Nephron (organoid): ENCODE measurements at regions not wholly inside any gene's neighbourhood (a gene's known extent, or its start where the extent isn't known, plus 50 kb on each side); places are given as distances from the start of the nearest gene placed in this dataset.

Experiments
- H3K27ac Mint-ChIP-seq, 3 experiments: 2 replicates each; pipeline ENCODE4 v1.8.0; 2020; ENCODE audit warnings: mixed read lengths in 3 of 3, mild to moderate bottlenecking in 2 of 3, moderate library complexity in 1 of 3
- H3K27me3 Mint-ChIP-seq: 2 replicates; pipeline ENCODE4 v1.8.0; 2021; ENCODE audit warnings: low read depth, mild to moderate bottlenecking, moderate library complexity, mixed read lengths
- H3K36me3 Mint-ChIP-seq: 2 replicates; pipeline ENCODE4 v1.8.0; 2020; ENCODE audit warnings: low read depth, mixed read lengths
- H3K4me1 Mint-ChIP-seq: 2 replicates; pipeline ENCODE4 v1.8.0; 2020; ENCODE audit warnings: mixed read lengths
- H3K4me3 Mint-ChIP-seq, 3 experiments: 2 replicates each; pipeline ENCODE4 v1.8.0; 2020; ENCODE audit warnings: mild to moderate bottlenecking in 3 of 3, mixed read lengths in 3 of 3, moderate library complexity in 2 of 3
- H3K9me3 Mint-ChIP-seq: 2 replicates; pipeline ENCODE4 v1.8.0; 2020; ENCODE audit warnings: mixed read lengths
- TF ChIP-seq, protein P1 (sequence below), 3 experiments: fragments of 200-600 bp; sonication (generic); IDR thresholded peaks; one replicate each; pipeline ENCODE4 v1.5.0; 2021; ENCODE audit warnings: antibody characterized with exemption in 3 of 3; ENCODE audit not compliant: unreplicated experiment in 3 of 3

DNA sequence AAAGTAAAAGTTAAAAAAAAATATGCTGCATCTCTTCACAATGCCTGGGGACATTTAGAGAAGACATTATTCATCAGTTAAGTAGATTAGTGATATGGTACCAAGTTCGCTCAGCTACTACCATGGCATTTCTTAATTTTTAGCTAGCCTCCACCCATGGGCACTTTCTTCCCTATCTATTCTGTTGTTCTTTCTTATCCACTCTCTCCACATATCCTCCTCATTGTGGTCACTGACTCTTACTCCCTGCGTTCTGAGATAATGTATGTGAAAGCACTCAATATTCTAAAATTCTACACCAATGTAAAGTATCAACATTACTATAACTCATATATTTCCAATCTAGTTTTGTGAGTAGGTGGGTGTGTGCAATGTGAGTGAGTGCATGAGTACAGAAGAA is 609.7 kb upstream of the DAB2 start:
- Mint-ChIP-seq H3K9me3 (no peaks in the 10 kb centered on the region), H3K36me3 (no peaks in the 10 kb centered on the region)
- TF ChIP-seq, protein P1, sequence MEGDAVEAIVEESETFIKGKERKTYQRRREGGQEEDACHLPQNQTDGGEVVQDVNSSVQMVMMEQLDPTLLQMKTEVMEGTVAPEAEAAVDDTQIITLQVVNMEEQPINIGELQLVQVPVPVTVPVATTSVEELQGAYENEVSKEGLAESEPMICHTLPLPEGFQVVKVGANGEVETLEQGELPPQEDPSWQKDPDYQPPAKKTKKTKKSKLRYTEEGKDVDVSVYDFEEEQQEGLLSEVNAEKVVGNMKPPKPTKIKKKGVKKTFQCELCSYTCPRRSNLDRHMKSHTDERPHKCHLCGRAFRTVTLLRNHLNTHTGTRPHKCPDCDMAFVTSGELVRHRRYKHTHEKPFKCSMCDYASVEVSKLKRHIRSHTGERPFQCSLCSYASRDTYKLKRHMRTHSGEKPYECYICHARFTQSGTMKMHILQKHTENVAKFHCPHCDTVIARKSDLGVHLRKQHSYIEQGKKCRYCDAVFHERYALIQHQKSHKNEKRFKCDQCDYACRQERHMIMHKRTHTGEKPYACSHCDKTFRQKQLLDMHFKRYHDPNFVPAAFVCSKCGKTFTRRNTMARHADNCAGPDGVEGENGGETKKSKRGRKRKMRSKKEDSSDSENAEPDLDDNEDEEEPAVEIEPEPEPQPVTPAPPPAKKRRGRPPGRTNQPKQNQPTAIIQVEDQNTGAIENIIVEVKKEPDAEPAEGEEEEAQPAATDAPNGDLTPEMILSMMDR (IDR thresholded peaks at IDR 0.05; ENCODE audit: unreplicated experiment in 3 of 3) = no peak

DNA sequence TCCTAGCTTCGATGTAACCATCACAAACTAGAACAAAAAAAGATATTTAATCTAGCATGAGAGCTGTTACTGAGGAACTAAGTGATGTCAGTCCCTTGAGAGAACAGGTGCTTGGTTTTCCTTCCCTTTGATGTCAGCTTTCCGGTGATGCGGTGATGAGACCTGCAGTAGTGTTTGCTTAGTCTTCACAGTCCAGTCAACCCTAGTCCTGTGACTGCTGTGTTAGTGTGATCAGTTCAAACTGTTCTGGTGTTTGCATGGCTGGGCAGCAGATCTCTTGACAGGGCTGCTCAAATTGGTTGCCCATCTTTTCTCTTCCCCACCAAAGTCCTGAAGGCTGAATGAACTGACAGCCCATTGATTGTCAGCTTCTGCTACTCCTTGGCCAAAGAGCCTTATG is 608.6 kb upstream of the DAB2 start:
- H3K27me3 Mint-ChIP-seq = no peaks in the 10 kb centered on the region
- no peak overlapping the region for H3K4me3 Mint-ChIP-seq
- peaks cover 13% of the 10 kb centered on the region for H3K4me1 Mint-ChIP-seq
- no peaks in the 10 kb centered on the region for H3K9me3 Mint-ChIP-seq
- H3K27ac Mint-ChIP-seq = no peak overlapping the region
- no peaks in the 10 kb centered on the region for H3K36me3 Mint-ChIP-seq
- TF ChIP-seq, protein P1 (IDR thresholded peaks at IDR 0.05; ENCODE audit: unreplicated experiment in 3 of 3) = no peak

More for the DNA sequence above, 609.7 kb upstream of the DAB2 start:
- Mint-ChIP-seq H3K4me1 (peaks cover 13% of the 10 kb centered on the region), H3K27ac (no peak overlapping the region), H3K4me3 (no peak overlapping the region), H3K27me3 (no peaks in the 10 kb centered on the region)

DNA sequence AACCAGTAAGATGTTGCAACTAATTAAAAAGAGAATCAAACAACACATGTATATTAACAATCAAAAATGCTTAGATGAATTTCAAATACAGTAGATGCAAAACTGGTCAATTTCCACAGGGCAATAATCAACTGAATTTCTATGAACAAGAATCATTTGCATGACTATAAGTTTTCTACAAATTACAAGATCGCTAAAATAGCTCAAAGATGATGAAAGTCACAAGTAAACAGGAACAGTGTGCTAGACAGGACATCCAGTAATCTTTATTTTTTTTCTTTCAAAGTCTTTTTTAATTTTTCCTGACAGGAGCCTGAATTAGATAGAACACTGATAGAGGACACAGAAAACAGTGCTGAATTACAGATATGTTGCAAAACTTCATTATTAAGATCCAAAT is 608.2 kb upstream of the DAB2 start:
- TF ChIP-seq, protein P1 (IDR thresholded peaks at IDR 0.05; ENCODE audit: unreplicated experiment in 3 of 3) = no peak
- Mint-ChIP-seq H3K36me3 (no peaks in the 10 kb centered on the region), H3K4me3 (no peak overlapping the region), H3K27ac (no peak overlapping the region), H3K4me1 (peaks cover 13% of the 10 kb centered on the region), H3K9me3 (no peaks in the 10 kb centered on the region), H3K27me3 (no peaks in the 10 kb centered on the region)

DNA sequence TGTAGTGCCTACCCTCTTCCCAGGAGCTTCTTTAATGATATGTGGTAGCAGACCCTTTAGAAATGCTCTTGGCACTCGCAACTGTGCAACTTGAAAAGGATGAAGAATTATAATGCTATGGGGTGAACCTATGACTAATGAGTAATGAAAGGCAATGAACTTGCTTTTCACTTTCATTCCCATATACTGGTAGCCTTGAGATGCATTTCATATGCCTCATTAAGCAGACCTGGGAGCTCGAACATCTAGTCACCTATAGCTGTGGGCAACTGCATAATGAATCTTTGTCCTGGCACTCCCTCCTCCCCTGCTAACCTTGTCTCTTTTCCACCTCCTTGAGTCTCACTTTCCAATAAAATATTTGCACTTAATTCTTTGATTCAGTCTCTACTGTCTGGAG is 605.9 kb upstream of the DAB2 start:
- Mint-ChIP-seq H3K27ac (peak overlapping the region; percentile 4 to 42 (median 36)), H3K36me3 (no peaks in the 10 kb centered on the region), H3K27me3 (no peaks in the 10 kb centered on the region), H3K4me1 (peaks cover 13% of the 10 kb centered on the region), H3K9me3 (no peaks in the 10 kb centered on the region), H3K4me3 (no peak overlapping the region)
- TF ChIP-seq, protein P1 (IDR thresholded peaks at IDR 0.05; ENCODE audit: unreplicated experiment in 3 of 3) = no peak

DNA sequence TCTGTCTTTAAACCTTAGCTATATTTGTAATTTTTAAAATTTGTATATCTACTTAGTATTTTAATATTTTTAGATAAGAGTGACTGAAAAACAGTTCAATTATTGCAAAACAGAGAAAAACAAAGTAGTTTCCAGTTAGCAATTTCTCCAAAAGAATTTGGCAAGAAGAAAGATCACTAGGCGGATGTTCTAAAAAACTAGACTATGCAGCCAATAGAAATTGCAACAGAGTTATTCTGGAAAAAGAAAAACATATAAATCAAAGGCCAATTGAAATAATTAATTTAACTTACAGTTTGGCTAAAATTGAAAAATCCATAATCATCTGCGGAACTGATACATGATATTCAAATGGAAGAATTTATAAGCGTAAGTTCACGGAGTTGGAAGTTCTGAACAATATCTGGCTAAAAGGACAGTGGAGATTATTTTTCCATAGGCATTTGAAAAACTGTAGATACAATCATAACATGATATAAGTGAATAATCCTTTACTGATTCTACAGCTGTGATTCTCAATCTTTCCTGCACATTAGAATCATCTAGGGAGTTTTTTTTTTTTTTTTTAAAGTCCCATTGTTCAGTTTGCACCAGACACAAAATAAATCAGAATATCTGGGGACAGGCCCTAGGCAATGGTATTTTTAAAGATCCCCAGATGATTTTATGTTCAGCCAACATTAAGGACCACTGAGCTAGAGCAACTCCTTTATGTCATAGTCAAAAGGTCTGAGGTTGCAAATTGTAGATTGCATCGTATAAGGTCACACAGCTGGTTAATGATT is 605.1 kb upstream of the DAB2 start:
- Mint-ChIP-seq H3K27ac (peak overlapping the region in 2 of 3 experiments; percentile 4 to 42), H3K27me3 (no peaks in the 10 kb centered on the region), H3K4me3 (no peak overlapping the region), H3K36me3 (no peaks in the 10 kb centered on the region), H3K9me3 (no peaks in the 10 kb centered on the region), H3K4me1 (peaks cover 13% of the 10 kb centered on the region)
- TF ChIP-seq, protein P1 (IDR thresholded peaks at IDR 0.05; ENCODE audit: unreplicated experiment in 3 of 3) = no peak

DNA sequence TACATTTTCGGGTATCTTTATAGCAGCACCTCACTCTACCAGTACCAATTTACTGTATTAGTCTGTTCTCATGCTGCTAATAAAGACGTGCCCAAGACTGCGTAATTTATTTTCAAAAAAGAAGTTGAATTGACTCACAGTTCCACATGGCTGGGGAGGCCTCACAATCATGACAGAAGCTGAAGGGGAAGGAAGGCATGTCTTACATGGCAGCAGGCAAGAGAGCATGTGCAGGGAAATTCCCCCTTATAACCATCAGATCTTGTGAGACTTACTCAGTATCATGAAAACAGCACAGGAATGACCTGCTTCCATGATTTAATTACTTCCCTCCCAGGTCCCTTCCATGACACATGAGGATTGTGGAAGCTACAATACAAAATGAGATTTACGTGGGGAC is 602.6 kb upstream of the DAB2 start:
- Mint-ChIP-seq H3K27me3 (no peaks in the 10 kb centered on the region), H3K4me1 (peaks cover 13% of the 10 kb centered on the region), H3K9me3 (peaks cover 6% of the 10 kb centered on the region), H3K4me3 (no peak overlapping the region), H3K36me3 (no peaks in the 10 kb centered on the region), H3K27ac (no peak overlapping the region)
- TF ChIP-seq, protein P1 (IDR thresholded peaks at IDR 0.05; ENCODE audit: unreplicated experiment in 3 of 3) = no peak
